AG09309 (cell line): ENCODE measurements at regions not wholly inside any gene's neighbourhood (a gene's known extent, or its start where the extent isn't known, plus 50 kb on each side); places are given as distances from the start of the nearest gene placed in this dataset.
"Not testable (repeated sequence)": the region's sequence is repeated elsewhere in the genome, so short reads cannot be mapped to it uniquely, and the experiment has no call there.

Source experiments
- DNase-seq: peaks from one replicate; pipeline ENCODE4 v3.0.0-alpha.2; 2010; ENCODE audit warnings: low read depth
- H3K4me3 ChIP-seq: 2 replicates; pipeline ENCODE4 v1.5.1; 2011; ENCODE audit warnings: mild to moderate bottlenecking, low read depth, low read length, moderate library complexity; ENCODE audit not compliant: control insufficient read depth
- CTCF ChIP-seq: IDR thresholded peaks from 2 replicates; pipeline ENCODE4 v1.5.1; 2011; ENCODE audit warnings: mild to moderate bottlenecking, low read depth, low read length, inconsistent platforms; ENCODE audit not compliant: insufficient read depth, control insufficient read depth; ENCODE audit errors: missing control alignments

- DNase-seq: no peak
- TF ChIP-seq CTCF: no peak
- no peak overlapping the region for H3K4me3 ChIP-seq
Observed at GRCh38 chr2:12567411-12567810, 149.3 kb upstream of the TRIB2 start.

DNA sequence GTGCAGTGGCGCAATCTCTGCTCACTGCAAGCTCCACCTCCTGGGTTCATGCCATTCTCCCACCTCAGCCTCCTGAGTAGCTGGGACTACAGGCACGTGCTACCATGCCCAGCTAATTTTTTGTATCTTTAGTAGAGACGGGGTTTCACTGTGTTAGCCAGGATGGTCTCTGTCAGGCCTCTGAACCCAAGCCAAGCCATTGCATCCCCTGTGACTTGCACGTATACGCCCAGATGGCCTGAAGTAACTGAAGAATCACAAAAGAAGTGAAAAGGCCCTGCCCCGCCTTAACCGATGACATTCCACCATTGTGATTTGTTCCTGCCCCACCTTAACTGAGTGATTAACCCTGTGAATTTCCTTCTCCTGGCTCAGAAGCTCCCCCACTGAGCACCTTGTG, 147.2 kb upstream of the TRIB2 start:
- not testable (repeated sequence) for H3K4me3 ChIP-seq, DNase-seq

- H3K4me3 ChIP-seq, DNase-seq: not testable (repeated sequence)
Observed at GRCh38 chr2:12569929-12570328, 146.8 kb upstream of the TRIB2 start.

DNA sequence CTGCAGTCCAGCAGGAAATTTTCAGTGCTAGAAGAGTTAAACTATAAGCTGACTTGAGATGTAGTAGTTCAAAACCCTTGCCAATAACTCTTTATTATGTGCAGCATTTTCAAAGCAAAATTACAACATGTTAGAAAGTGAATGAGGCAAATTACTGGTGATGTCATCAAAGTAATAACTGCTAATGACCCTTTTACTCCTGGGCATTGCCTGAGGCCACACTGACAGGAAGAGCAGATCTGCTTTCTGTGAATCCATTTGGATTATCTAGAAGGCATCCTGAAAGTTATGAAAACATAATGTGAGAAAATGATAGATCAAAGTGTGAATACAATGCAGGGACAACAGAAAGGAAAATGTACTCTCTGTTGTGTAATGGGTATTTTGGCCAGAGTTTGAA, 139.6 kb upstream of the TRIB2 start:
- no peak for TF ChIP-seq CTCF
- DNase-seq: no peak
- no peak overlapping the region for H3K4me3 ChIP-seq

DNA sequence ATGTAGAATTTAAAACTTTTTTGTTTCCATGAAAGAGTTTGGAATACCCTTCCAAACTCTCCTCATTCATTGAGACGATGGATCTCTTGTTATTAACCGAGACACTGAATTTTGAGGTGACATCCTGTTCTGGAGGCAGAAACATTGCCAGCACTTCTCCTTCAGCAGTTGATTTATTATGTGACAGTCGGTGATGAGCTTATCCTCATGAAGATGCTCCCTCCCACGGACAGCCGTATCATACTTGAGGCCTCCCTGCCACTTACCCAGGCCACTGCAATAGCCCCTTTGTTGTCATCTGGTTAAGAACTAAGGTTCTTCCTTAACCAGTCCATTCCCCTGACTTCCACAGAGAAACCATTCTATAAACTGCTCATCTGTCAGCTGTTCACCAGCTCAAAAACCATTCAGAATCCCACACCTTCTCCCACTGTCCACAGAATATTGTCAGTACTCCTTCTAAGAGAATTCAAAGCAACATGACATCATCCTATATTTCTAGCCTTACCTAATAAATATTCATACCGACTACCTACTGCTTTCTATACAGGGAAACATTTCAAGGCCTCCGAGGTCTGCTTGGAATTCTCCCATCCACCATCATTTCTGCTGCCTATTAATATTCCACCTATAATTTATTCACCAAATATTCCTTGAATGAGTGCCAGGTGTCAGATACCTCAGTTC, 139.0 kb upstream of the TRIB2 start:
- no peak overlapping the region for H3K4me3 ChIP-seq
- DNase-seq: no peak
- TF ChIP-seq CTCF: no peak

GRCh38 chr2:12579018-12579417, 137.7 kb upstream of the TRIB2 start:
- no peak for TF ChIP-seq CTCF
- no peak overlapping the region for H3K4me3 ChIP-seq
- DNase-seq: no peak

GRCh38 chr2:12584338-12584737, 132.4 kb upstream of the TRIB2 start:
- TF ChIP-seq CTCF: no peak
- H3K4me3 ChIP-seq: no peak overlapping the region
- no peak for DNase-seq

DNA sequence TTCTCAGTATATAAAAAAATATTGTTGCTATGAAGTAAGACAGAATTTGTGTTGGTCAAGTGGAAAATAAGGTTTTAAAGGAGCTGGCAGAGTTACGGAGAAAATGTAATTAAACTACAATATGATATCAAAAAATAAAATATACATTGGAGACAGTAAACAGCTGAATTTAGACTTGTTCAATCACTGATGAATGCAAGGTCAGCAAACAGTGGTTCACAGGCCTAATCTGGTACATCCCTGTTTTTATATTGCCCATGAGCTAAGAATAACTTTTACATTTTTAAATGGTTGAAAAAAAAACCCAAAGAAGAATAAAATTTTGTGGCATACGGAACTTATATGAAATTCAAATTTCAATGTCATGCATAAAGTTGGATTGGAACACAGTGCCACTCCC, 131.0 kb upstream of the TRIB2 start:
- DNase-seq: no peak
- no peak for TF ChIP-seq CTCF
- no peak overlapping the region for H3K4me3 ChIP-seq
